GM23338 (cell line): ENCODE measurements at regions not wholly inside any gene's neighbourhood (a gene's known extent, or its start where the extent isn't known, plus 50 kb on each side); places are given as distances from the start of the nearest gene placed in this dataset.

ENCODE experiments used
- ATAC-seq: fragments of 200-7000 bp; cut with Tn5 transposase; 3 replicates; pipeline ENCODE4 v1.9.1; 2020
- DNase-seq: peaks from one replicate; pipeline ENCODE4 v3.0.0-alpha.2; 2015; ENCODE audit warnings: low spot score
- H2AFZ ChIP-seq: fragments of 200-600 bp; sonication (generic); 2 replicates; pipeline ENCODE4 v1.8.0; 2016; ENCODE audit warnings: antibody characterized with exemption, mild to moderate bottlenecking, moderate library complexity
- H3F3A ChIP-seq: fragments of 200-600 bp; sonication (generic); replicated peaks from 2 replicates; pipeline ENCODE4 v1.8.0; 2017; ENCODE audit warnings: antibody characterized with exemption, mixed run types, low read depth
- H3K27ac ChIP-seq: fragments of 200-600 bp; sonication (generic); 2 replicates; pipeline ENCODE4 v1.6.1; 2016; ENCODE audit warnings: low read depth
- H3K27me3 ChIP-seq: fragments of 200-600 bp; sonication (generic); 2 replicates; pipeline ENCODE4 v1.8.0; 2016; ENCODE audit warnings: mild to moderate bottlenecking, mixed run types, moderate library complexity; ENCODE audit not compliant: insufficient read depth
- H3K36me3 ChIP-seq: fragments of 200-600 bp; sonication (generic); 2 replicates; pipeline ENCODE4 v1.8.0; 2016; ENCODE audit warnings: mild to moderate bottlenecking; ENCODE audit not compliant: insufficient read depth
- H3K4me1 ChIP-seq: fragments of 200-600 bp; sonication (generic); 2 replicates; pipeline ENCODE4 v1.8.0; 2016; ENCODE audit warnings: mild to moderate bottlenecking, moderate library complexity; ENCODE audit not compliant: insufficient read depth
- H3K4me2 ChIP-seq: fragments of 200-600 bp; sonication (generic); 2 replicates; pipeline ENCODE4 v1.7.1; 2017; ENCODE audit warnings: mixed run types
- H3K4me3 ChIP-seq: fragments of 200-600 bp; sonication (generic); 2 replicates; pipeline ENCODE4 v1.6.1; 2016; ENCODE audit warnings: mixed run types
- H3K79me2 ChIP-seq: fragments of 200-600 bp; sonication (generic); replicated peaks from 2 replicates; pipeline ENCODE4 v1.8.0; 2017; ENCODE audit warnings: mild to moderate bottlenecking; ENCODE audit not compliant: insufficient read depth
- H3K9me2 ChIP-seq: fragments of 200-600 bp; sonication (generic); 2 replicates; pipeline ENCODE4 v1.8.0; 2017; ENCODE audit not compliant: insufficient read depth
- H4K20me1 ChIP-seq: fragments of 200-600 bp; sonication (generic); replicated peaks from 2 replicates; pipeline ENCODE4 v1.8.0; 2017; ENCODE audit warnings: mild to moderate bottlenecking; ENCODE audit not compliant: insufficient read depth
- H3K27ac Mint-ChIP-seq: 2 replicates; pipeline ENCODE4 v1.8.0; 2020; ENCODE audit warnings: inconsistent platforms, mild to moderate bottlenecking, moderate library complexity, mixed read lengths
- H3K27me3 Mint-ChIP-seq: 3 replicates; pipeline ENCODE4 v1.8.0; 2022; ENCODE audit warnings: low read depth, mild to moderate bottlenecking, moderate library complexity, mixed read lengths, inconsistent platforms; ENCODE audit not compliant: insufficient read depth, poor library complexity
- H3K36me3 Mint-ChIP-seq: 3 replicates; pipeline ENCODE4 v1.8.0; 2021; ENCODE audit warnings: low read depth, mild to moderate bottlenecking, inconsistent platforms, moderate library complexity, mixed read lengths
- H3K4me1 Mint-ChIP-seq: 3 replicates; pipeline ENCODE4 v1.8.0; 2020; ENCODE audit warnings: mild to moderate bottlenecking, inconsistent platforms, mixed read lengths
- H3K4me3 Mint-ChIP-seq: 3 replicates; pipeline ENCODE4 v1.8.0; 2021; ENCODE audit warnings: moderate library complexity, mild to moderate bottlenecking, inconsistent platforms, mixed read lengths
- H3K9me3 Mint-ChIP-seq: 3 replicates; pipeline ENCODE4 v1.8.0; 2020; ENCODE audit warnings: moderate library complexity, mild to moderate bottlenecking, inconsistent platforms, mixed read lengths
- CREB1 ChIP-seq: fragments of 250-450 bp; sonication (Bioruptor Pico); IDR thresholded peaks from 2 replicates; pipeline ENCODE4 v1.5.0; 2020; ENCODE audit warnings: low read depth, mild to moderate bottlenecking, moderate library complexity
- CTCF ChIP-seq, 2 experiments: fragments of 200-600 bp in 1 of 2; sonication (generic) in 1 of 2; conservative IDR thresholded peaks; 2 replicates each; pipeline versions ENCODE4 v1.5.1 to v1.6.1; 2016 to 2017; ENCODE audit warnings: antibody characterized with exemption in 2 of 2, low read depth in 2 of 2, mild to moderate bottlenecking in 2 of 2, moderate library complexity in 1 of 2
- EZH2 ChIP-seq: fragments of 200-600 bp; sonication (generic); IDR thresholded peaks from one replicate; pipeline ENCODE4 v1.8.0; 2017; ENCODE audit warnings: antibody characterized with exemption, mild to moderate bottlenecking, low read depth; ENCODE audit not compliant: unreplicated experiment
- EZH2phosphoT487 ChIP-seq: fragments of 200-600 bp; sonication (generic); IDR thresholded peaks from one replicate; pipeline ENCODE4 v1.8.1; 2018; ENCODE audit warnings: antibody characterized with exemption; ENCODE audit not compliant: unreplicated experiment
- NANOG ChIP-seq: IDR thresholded peaks from 2 replicates; pipeline ENCODE4 v1.6.1; 2016; ENCODE audit warnings: antibody characterized with exemption, borderline replicate concordance
- REST ChIP-seq: IDR thresholded peaks from one replicate; pipeline ENCODE4 v1.6.1; 2018; ENCODE audit warnings: antibody characterized with exemption; ENCODE audit not compliant: unreplicated experiment
- ZNF114 ChIP-seq: fragments of 250-450 bp; sonication (Bioruptor Pico); IDR thresholded peaks from 2 replicates; pipeline ENCODE4 v1.5.0; 2020; ENCODE audit warnings: mild to moderate bottlenecking, moderate library complexity
- ZNF331 ChIP-seq: fragments of 250-450 bp; sonication (Bioruptor Pico); IDR thresholded peaks from 2 replicates; pipeline ENCODE4 v1.5.0; 2020; ENCODE audit warnings: low read depth, mild to moderate bottlenecking, moderate library complexity
- ZNF462 ChIP-seq: fragments of 250-450 bp; sonication (Bioruptor Pico); IDR thresholded peaks from 2 replicates; pipeline ENCODE4 v1.5.0; 2020; ENCODE audit warnings: mild to moderate bottlenecking, moderate library complexity

GRCh38 chr5:67588389-67588788 lies 391.8 kb upstream of the CD180 start (continued):
- TF ChIP-seq CTCF (conservative IDR thresholded peaks at IDR 0.05; ENCODE audit: low read depth in 2 of 2) (no peak), ZNF114 (CRISPR knock-in tag) (no peak), REST (no peak), ZNF331 (CRISPR knock-in tag) (no peak), EZH2phosphoT487 (no peak)

GRCh38 chr5:67581203-67581602 lies 384.6 kb upstream of the CD180 start:
- no peak overlapping the region for H3K27ac ChIP-seq
- DNase-seq (no peak), ATAC-seq (no peak)
- no peaks in the 10 kb centered on the region for H3K36me3 ChIP-seq
- no peaks in the 10 kb centered on the region for H3K36me3 Mint-ChIP-seq
- peaks cover 6% of the 10 kb centered on the region; the same call in 2 of the 3 replicates for H3K4me1 Mint-ChIP-seq
- no peak overlapping the region for H3K4me3 Mint-ChIP-seq
- no peaks in the 10 kb centered on the region for H3K9me3 Mint-ChIP-seq
- no peaks in the 10 kb centered on the region for H4K20me1 ChIP-seq
- no peaks in the 10 kb centered on the region for H3K4me1 ChIP-seq
- no peaks in the 10 kb centered on the region for H3K27me3 Mint-ChIP-seq
- peaks cover 5% of the 10 kb centered on the region; the same call in 1 of the 2 replicates for H3K9me2 ChIP-seq
- no peaks in the 10 kb centered on the region for H3F3A ChIP-seq
- H2AFZ ChIP-seq = no peak overlapping the region
- H3K27ac Mint-ChIP-seq = no peak overlapping the region
- no peaks in the 10 kb centered on the region for H3K27me3 ChIP-seq
- no peaks in the 10 kb centered on the region for H3K79me2 ChIP-seq
- no peak overlapping the region for H3K4me3 ChIP-seq
- H3K4me2 ChIP-seq = no peak overlapping the region
- TF ChIP-seq REST = no peak
- no peak for TF ChIP-seq EZH2
- TF ChIP-seq CREB1 = no peak
- no peak for TF ChIP-seq ZNF462 (CRISPR knock-in tag)
- no peak for TF ChIP-seq NANOG
